ENCODE measurements at regions not wholly inside any gene's neighbourhood (a gene's known extent, or its start where the extent isn't known, plus 50 kb on each side); places are given as distances from the start of the nearest gene placed in this dataset.
A peak's percentile ranks its signal among the peaks of the same experiment; 100 is the strongest.

GRCh38 chr10:121188005-121188404 lies 336.8 kb downstream of the WDR11 start:
- peak; percentile 53 for DNase-seq

GRCh38 chr10:121189066-121189465 lies 337.9 kb downstream of the WDR11 start:
- DNase-seq = no peak

DNA sequence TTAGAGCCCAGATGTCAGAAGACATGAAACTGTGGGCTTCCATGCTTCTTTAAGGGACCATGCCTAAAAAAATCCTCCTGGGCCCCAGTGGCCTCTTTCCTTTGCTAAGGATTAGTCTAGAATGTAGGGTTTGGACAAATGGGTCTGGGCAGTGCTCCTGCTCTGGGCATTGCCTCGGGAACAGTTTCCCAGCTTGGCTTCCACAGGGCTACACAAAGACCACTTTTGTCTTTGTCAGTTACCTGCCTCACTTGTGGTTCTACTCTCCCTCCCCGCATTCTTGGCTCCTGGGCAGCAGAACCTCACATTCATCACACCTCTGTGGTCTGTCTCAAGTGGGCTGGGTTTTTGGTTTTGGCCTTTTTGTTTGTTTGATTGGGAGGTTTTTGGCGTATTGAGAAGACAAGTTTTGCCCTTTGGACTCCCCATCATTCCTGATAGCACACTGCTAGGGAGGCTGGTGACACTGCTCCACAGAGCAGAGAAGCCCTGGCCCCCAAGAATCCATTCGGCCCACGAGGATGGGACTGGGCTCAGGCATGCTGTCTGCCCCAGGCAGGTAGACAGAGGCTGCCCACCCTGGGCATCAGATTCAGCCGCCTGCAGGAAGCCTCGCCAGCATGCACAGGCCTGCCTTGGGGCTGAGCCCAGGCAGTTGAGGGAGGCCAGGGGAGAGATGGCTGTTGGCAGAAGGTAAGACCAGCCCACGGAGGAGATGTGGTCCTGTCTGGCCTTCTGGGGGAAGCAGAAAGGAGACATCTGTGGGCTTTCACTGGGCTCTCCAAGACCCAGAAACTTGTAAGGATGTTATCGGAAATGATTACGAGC lies 343.7 kb downstream of the WDR11 start:
- DNase-seq = no peak

GRCh38 chr10:121195524-121195910 lies 344.4 kb downstream of the WDR11 start:
- DNase-seq = no peak

- DNase-seq = no peak
These were observed 347.9 kb downstream of the WDR11 start for GRCh38 chr10:121199081-121199480.

- no peak for DNase-seq
These were observed 354.5 kb downstream of the WDR11 start for GRCh38 chr10:121205625-121206024.

GRCh38 chr10:121211446-121211845 lies 360.3 kb downstream of the WDR11 start:
- DNase-seq = no peak

GRCh38 chr10:121213437-121213836 lies 362.3 kb downstream of the WDR11 start:
- DNase-seq = no peak

GRCh38 chr10:121216295-121216694 lies 365.1 kb downstream of the WDR11 start:
- DNase-seq = no peak

GRCh38 chr10:121216721-121217181 lies 365.6 kb downstream of the WDR11 start:
- no peak for DNase-seq

DNA sequence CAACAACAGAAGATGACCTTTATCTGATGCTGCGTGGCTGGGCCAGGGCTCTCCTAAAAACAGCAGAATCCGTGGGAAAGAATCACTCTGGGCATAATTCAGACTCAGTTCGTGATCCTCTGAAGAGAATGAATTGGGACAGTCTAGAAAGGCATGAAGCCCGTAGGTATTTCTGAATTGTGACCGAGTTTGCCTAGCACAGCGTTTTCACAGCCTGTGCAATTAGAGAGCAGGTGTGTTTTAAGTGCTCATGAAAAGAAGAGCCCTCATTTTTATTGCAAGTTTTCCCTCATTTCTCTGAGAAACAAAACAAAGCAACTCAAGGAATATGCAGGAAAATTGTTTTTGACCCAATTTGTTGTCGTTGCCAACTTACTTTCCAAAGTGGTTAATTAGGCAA lies 366.2 kb downstream of the WDR11 start:
- DNase-seq = no peak

- DNase-seq = no peak
These were observed 369.9 kb downstream of the WDR11 start for GRCh38 chr10:121221072-121221471.

GRCh38 chr10:121221991-121222390 lies 370.8 kb downstream of the WDR11 start:
- no peak for DNase-seq

DNA sequence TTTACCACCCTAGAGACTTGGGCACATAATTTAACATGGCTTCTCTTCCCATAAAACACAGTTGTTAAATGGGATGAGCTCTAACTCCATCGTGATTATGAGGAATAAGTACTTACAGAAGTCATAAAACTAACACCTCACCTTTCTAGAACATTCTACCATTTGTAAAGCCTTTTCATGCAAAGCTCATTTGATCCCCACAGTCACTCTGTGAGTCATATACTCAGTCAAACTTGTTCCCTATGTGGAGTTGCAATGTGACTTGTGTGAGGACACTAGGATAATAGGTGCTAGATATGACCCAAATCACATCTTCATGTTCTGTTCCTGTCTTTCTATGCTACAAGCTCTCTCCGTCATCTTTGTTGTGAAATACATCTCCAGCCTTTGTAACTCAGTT lies 371.7 kb downstream of the WDR11 start:
- no peak for DNase-seq

GRCh38 chr10:121231079-121231478 lies 367.2 kb downstream of the FGFR2 start:
- no peak for DNase-seq

GRCh38 chr10:121232494-121232893 lies 365.8 kb downstream of the FGFR2 start:
- no peak for DNase-seq

- DNase-seq = no peak
These were observed 362.6 kb downstream of the FGFR2 start for GRCh38 chr10:121235692-121236091.

DNA sequence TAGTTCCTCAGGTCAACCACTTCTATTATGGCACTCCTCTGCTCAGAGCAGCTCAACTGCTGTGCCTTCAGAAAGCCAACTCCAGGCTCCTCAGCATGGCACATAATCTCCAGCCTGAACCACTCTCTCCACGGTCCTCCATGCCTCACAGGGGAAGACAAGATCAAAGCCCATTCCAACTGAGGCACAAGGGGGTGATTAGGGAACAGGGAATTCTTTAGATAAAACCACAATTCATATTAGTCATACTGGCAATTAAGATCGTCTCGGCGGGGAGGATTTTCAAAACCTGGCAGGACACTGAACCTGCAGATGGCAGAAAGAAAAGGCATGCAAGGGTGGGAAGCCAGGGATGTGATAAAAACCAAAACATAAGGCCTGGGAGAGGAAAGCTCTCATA lies 361.6 kb downstream of the FGFR2 start:
- no peak for DNase-seq

DNA sequence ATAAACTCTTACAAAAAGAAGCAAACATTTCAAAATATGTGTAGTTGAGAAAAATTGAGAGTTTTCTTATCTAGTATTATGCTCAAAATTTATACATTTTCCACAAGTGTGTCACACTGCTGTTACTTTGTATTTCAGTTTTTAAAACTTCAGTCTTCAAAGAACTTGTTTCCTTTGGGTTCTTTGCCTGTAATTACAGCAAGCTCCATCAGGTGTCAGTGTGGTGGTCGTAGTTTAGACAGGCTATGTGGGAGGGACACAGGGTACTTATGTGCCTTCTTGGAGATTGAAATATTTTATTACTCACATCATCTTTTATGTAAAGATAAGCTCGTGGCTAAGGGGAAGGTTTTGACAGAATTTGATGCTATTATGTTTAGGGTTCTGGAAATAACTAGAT lies 360.5 kb downstream of the FGFR2 start:
- no peak for DNase-seq

- DNase-seq = no peak
These were observed 358.2 kb downstream of the FGFR2 start for GRCh38 chr10:121240011-121240410.

- no peak for DNase-seq
These were observed 357.7 kb downstream of the FGFR2 start for GRCh38 chr10:121240556-121240955.

DNA sequence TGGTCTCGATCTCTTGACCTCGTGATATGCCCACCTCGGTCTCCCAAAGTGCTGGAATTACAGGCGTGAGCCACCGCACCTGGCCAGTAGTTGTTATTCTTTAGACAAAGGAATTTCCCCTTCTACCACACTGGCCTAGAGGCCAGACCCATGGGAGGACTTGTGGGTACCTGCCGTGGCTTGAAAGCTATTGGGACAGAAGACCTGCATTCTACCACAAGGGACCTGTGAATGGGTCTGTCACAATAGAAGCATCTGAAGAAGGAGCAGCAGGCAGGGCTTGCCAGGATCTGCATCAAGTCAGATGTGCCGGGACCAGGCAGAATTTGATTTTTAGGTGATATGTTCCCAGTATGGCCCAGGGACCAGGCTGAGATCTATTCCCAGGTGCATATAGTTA lies 356.9 kb downstream of the FGFR2 start:
- DNase-seq = no peak

GRCh38 chr10:121242741-121243608 lies 355.3 kb downstream of the FGFR2 start:
- DNase-seq = no peak

DNA sequence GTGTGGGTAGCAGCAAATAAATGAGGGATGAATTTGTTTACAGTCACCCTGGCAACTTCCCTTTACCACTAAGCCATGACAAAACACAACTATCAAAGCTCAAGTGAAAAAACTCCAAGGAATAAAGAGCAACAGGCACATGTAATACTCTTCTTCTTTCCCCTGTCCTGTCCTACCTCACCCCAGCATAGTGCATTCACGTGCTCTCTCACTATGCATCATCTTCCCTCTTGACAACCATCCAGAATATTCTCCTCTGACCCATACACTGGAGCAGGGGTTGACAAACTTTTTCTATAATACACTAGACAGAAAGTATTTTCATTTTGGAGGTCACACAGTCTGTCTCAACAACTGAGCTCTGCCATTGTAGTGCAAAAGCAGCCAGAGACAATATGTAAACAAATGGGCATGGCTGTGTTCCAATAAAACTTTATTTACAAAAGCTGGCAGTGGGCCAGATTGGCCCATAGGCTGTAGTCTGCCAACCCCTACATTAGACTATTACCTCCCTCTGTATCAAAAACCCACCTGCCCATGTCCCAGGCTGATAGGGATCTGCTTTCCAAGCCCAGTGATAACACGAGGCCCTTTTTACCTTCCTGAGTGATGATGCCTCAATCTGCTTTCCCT lies 354.5 kb downstream of the FGFR2 start:
- no peak for DNase-seq
